HCT116 (cell line): ENCODE measurements at regions not wholly inside any gene's neighbourhood (a gene's known extent, or its start where the extent isn't known, plus 50 kb on each side); places are given as distances from the start of the nearest gene placed in this dataset.

Source experiments
- ATAC-seq: fragments of 200-7000 bp; cut with Tn5 transposase; 2 replicates; pipeline ENCODE4 v1.9.1; 2020; ENCODE audit warnings: mild to moderate bottlenecking, moderate library complexity
- BruUV-seq: library from RNA; stranded (reverse); fragments of 400-500 nt; replicated peaks from 2 replicates; lab custom pipeline; 2021; lab: Mats Ljungman, UMichigan
- CTCF ChIA-PET: fragments of 300-600 bp; sonication (Branson Sonifier 250); formaldehyde crosslinking; loops from one replicate; lab custom pipeline; 2021; ENCODE audit warnings: antibody characterized with exemption; lab: Charles Lee
- POLR2A ChIA-PET: fragments of 300-600, 350-600 bp; sonication (Branson Sonifier 250); formaldehyde crosslinking; loops from one replicate; lab custom pipeline; 2021; ENCODE audit warnings: antibody characterized with exemption; lab: Charles Lee
- RAD21 ChIA-PET, 2 experiments: fragments of 300-600 bp; sonication (Branson Sonifier 250); formaldehyde crosslinking; loops; one replicate each; lab custom pipeline; 2023; ENCODE audit warnings: low total read pairs in 2 of 2; ENCODE audit not compliant: uncharacterized antibody in 2 of 2, unreplicated experiment in 2 of 2, low non-redundant PET in 1 of 2; lab: Charles Lee
- DNase-seq: peaks from one replicate; pipeline ENCODE4 v3.0.0-alpha.2; 2010; ENCODE audit warnings: low read depth, low spot score
- H2AFZ ChIP-seq: fragments of 200-600 bp; shearing (Covaris generic), sonication (generic); 2 replicates; pipeline ENCODE4 v1.6.1; 2017; ENCODE audit warnings: low read depth, mixed run types, mixed read lengths, antibody characterized with exemption, low read length; ENCODE audit not compliant: poor library complexity, severe bottlenecking
- H3K27ac ChIP-seq: 2 replicates; pipeline ENCODE4 v1.5.1; 2012; ENCODE audit warnings: low read depth, low read length
- H3K27me3 ChIP-seq: fragments of 200-600 bp; sonication (generic); 2 replicates; pipeline ENCODE4 v1.6.1; 2016; ENCODE audit warnings: mixed run types, low read length, mixed read lengths; ENCODE audit not compliant: insufficient read depth
- H3K36me3 ChIP-seq, 2 experiments: fragments of 200-500 bp in 1 of 2; fragments of 200-600 bp in 1 of 2; sonication (Bioruptor generic) in 1 of 2; sonication (generic) in 1 of 2; 2 replicates each; pipeline versions ENCODE4 v1.5.1 to v1.6.1; 2014 to 2016; ENCODE audit warnings: low read length in 2 of 2, inconsistent platforms in 1 of 2, mixed read lengths in 1 of 2, mixed run types in 1 of 2; ENCODE audit not compliant: insufficient read depth in 2 of 2, control insufficient read depth in 1 of 2
- H3K4me1 ChIP-seq, 2 experiments: fragments of 200-600 bp in 1 of 2; sonication (generic) in 1 of 2; 2 replicates each; pipeline versions ENCODE4 v1.5.1 to v1.6.1; 2012 to 2017; ENCODE audit warnings: low read length in 2 of 2, inconsistent platforms in 1 of 2, mild to moderate bottlenecking in 1 of 2, mixed read lengths in 1 of 2, mixed run types in 1 of 2, moderate library complexity in 1 of 2; ENCODE audit not compliant: insufficient read depth in 2 of 2, control insufficient read depth in 1 of 2
- H3K4me2 ChIP-seq: fragments of 200-600 bp; sonication (generic); 2 replicates; pipeline ENCODE4 v1.6.1; 2017; ENCODE audit warnings: mixed run types, low read length, mixed read lengths
- H3K4me3 ChIP-seq, 2 experiments: fragments of 200-600 bp in 1 of 2; sonication (generic) in 1 of 2; replicated peaks in 1 of 2; 2 replicates each; pipeline ENCODE4 v1.5.1; 2011 to 2016; ENCODE audit warnings: low read length in 2 of 2, control low read depth in 1 of 2, low read depth in 1 of 2, mild to moderate bottlenecking in 1 of 2, mixed read lengths in 1 of 2, mixed run types in 1 of 2
- H3K79me2 ChIP-seq: fragments of 200-600 bp; sonication (generic); 2 replicates; pipeline ENCODE4 v1.6.1; 2017; ENCODE audit warnings: mild to moderate bottlenecking, mixed run types, low read length, moderate library complexity, mixed read lengths; ENCODE audit not compliant: insufficient read depth
- H3K9ac ChIP-seq: fragments of 200-600 bp; sonication (generic); 2 replicates; pipeline ENCODE4 v1.6.1; 2016; ENCODE audit warnings: low read length, mixed read lengths
- H3K9me2 ChIP-seq: fragments of 200-600 bp; sonication (generic), shearing (Covaris generic); 2 replicates; pipeline ENCODE4 v1.6.1; 2017; ENCODE audit warnings: mixed run types, mild to moderate bottlenecking, moderate library complexity; ENCODE audit not compliant: insufficient read depth
- H3K9me3 ChIP-seq, 2 experiments: fragments of 200-500 bp in 1 of 2; fragments of 200-600 bp in 1 of 2; sonication (Bioruptor generic) in 1 of 2; sonication (generic) in 1 of 2; 2 replicates each; pipeline ENCODE4 v1.6.1; 2014 to 2017; ENCODE audit warnings: low read length in 2 of 2, mixed read lengths in 2 of 2, inconsistent platforms in 1 of 2, low read depth in 1 of 2, mild to moderate bottlenecking in 1 of 2, mixed run types in 1 of 2, moderate library complexity in 1 of 2; ENCODE audit not compliant: control insufficient read depth in 1 of 2, insufficient read depth in 1 of 2
- H4K20me1 ChIP-seq: fragments of 200-600 bp; sonication (generic), shearing (Covaris generic); 2 replicates; pipeline ENCODE4 v1.6.1; 2017; ENCODE audit warnings: mixed run types, mild to moderate bottlenecking, moderate library complexity; ENCODE audit not compliant: insufficient read depth
- ATF3 ChIP-seq: IDR thresholded peaks from 2 replicates; pipeline ENCODE4 v1.6.1; 2012
- EGR1 ChIP-seq: IDR thresholded peaks from 2 replicates; pipeline ENCODE4 v1.6.1; 2012; ENCODE audit warnings: low read depth
- ELF1 ChIP-seq: IDR thresholded peaks from 2 replicates; pipeline ENCODE4 v1.6.1; 2012; ENCODE audit warnings: low read depth, borderline replicate concordance
- EZH2 ChIP-seq: fragments of 200-600 bp; sonication (generic); IDR thresholded peaks from 2 replicates; pipeline ENCODE4 v1.6.1; 2017; ENCODE audit warnings: antibody characterized with exemption, mixed run types
- FOSL1 ChIP-seq: IDR thresholded peaks from 2 replicates; pipeline ENCODE4 v1.6.1; 2012; ENCODE audit warnings: low read depth
- JUND ChIP-seq: IDR thresholded peaks from 2 replicates; pipeline ENCODE4 v1.6.1; 2012
- POLR2AphosphoS5 ChIP-seq: IDR thresholded peaks from 2 replicates; pipeline ENCODE4 v1.6.1; 2011; ENCODE audit warnings: mild to moderate bottlenecking, low read depth, low read length, moderate library complexity
- REST ChIP-seq: IDR thresholded peaks from 2 replicates; pipeline ENCODE4 v1.6.1; 2012; ENCODE audit warnings: low read depth
- SIN3A ChIP-seq: IDR thresholded peaks from 2 replicates; pipeline ENCODE4 v1.6.1; 2012; ENCODE audit warnings: low read depth
- SP1 ChIP-seq: IDR thresholded peaks from 2 replicates; pipeline ENCODE4 v1.6.1; 2012; ENCODE audit warnings: low read depth
- TCF7L2 ChIP-seq: IDR thresholded peaks from 2 replicates; pipeline ENCODE4 v1.7.0; 2011; ENCODE audit warnings: borderline replicate concordance, inconsistent platforms; ENCODE audit not compliant: insufficient read depth, insufficient read length; ENCODE audit errors: extremely low read depth
- ZBTB33 ChIP-seq: IDR thresholded peaks from 2 replicates; pipeline ENCODE4 v1.6.1; 2011; ENCODE audit warnings: mild to moderate bottlenecking, low read length, moderate library complexity; ENCODE audit not compliant: insufficient replicate concordance; ENCODE audit errors: extremely low read depth
- intact Hi-C: fragments of 100-400 bp; cut with micrococcal nuclease; formaldehyde crosslinking; loops from 2 replicates; pipeline ENCODE4 v1.10.0; 2022
- TF ChIP-seq, protein P1 (sequence below), 3 experiments: fragments of 200-600 bp in 1 of 3; sonication (generic) in 1 of 3; IDR thresholded peaks in 2 of 3; conservative IDR thresholded peaks in 1 of 3; 2 replicates each; pipeline ENCODE4 v1.5.1; 2012 to 2017; ENCODE audit warnings: low read depth in 2 of 3, low read length in 2 of 3, antibody characterized with exemption in 1 of 3, borderline replicate concordance in 1 of 3, control low read depth in 1 of 3, mild to moderate bottlenecking in 1 of 3, mixed read lengths in 1 of 3, mixed run types in 1 of 3, moderate library complexity in 1 of 3; ENCODE audit not compliant: insufficient read depth in 1 of 3
- TF ChIP-seq, protein P2 (sequence below): IDR thresholded peaks from 2 replicates; pipeline ENCODE4 v1.6.1; 2012

DNA sequence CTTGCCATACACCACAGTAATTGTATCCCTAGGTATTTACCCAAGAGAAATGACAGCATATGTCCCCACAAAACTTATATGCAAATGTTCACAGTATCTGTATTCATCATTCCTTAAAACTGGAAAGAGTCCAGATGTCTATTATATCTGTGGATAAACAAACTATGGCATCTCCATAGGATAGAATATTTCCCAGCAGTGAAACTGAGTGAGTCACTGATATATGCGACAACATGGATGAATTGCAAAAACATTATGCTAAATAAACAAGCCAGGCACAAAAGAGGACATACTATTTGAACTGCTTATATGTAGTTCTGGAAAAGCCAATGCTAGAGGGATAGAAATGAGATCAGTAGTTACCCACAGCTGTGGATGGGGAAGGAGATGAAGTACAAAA, 359.4 kb upstream of the DSEL start:
- Histone ChIP-seq H3K9ac (no peak overlapping the region), H3K4me1 (no peaks in the 10 kb centered on the region), H3K9me2 (no peaks in the 10 kb centered on the region), H3K79me2 (no peaks in the 10 kb centered on the region), H4K20me1 (no peaks in the 10 kb centered on the region; the same call in 1 of the 2 replicates), H3K4me2 (no peak overlapping the region), H3K4me3 (no peak overlapping the region), H3K36me3 (no peaks in the 10 kb centered on the region), H3K27me3 (no peaks in the 10 kb centered on the region), H3K9me3 (peaks cover 7 to 12% of the 10 kb centered on the region in 2 experiments; a peak in 3 of 4 replicates), H2AFZ (no peak overlapping the region), H3K27ac (no peak overlapping the region)
- ATAC-seq: no peak
- BruUV-seq: no TSS peak
- RAD21 ChIA-PET: no interaction called here
- POLR2A ChIA-PET: no interaction called here
- CTCF ChIA-PET: no interaction called here
- no peak for TF ChIP-seq EZH2
- TF ChIP-seq REST: no peak
- no peak for TF ChIP-seq ATF3
- no peak for TF ChIP-seq FOSL1
- TF ChIP-seq SIN3A: no peak
- TF ChIP-seq, protein P1, sequence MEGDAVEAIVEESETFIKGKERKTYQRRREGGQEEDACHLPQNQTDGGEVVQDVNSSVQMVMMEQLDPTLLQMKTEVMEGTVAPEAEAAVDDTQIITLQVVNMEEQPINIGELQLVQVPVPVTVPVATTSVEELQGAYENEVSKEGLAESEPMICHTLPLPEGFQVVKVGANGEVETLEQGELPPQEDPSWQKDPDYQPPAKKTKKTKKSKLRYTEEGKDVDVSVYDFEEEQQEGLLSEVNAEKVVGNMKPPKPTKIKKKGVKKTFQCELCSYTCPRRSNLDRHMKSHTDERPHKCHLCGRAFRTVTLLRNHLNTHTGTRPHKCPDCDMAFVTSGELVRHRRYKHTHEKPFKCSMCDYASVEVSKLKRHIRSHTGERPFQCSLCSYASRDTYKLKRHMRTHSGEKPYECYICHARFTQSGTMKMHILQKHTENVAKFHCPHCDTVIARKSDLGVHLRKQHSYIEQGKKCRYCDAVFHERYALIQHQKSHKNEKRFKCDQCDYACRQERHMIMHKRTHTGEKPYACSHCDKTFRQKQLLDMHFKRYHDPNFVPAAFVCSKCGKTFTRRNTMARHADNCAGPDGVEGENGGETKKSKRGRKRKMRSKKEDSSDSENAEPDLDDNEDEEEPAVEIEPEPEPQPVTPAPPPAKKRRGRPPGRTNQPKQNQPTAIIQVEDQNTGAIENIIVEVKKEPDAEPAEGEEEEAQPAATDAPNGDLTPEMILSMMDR (IDR thresholded peaks at IDR 0.05 in 2 of 3, conservative IDR thresholded peaks at IDR 0.05 in 1 of 3; ENCODE audit: borderline replicate concordance in 1 of 3, insufficient read depth in 1 of 3, low read depth in 2 of 3, low read length in 2 of 3): no peak
- TF ChIP-seq SP1: no peak
- no peak for TF ChIP-seq POLR2AphosphoS5
- TF ChIP-seq ELF1: no peak
- TF ChIP-seq ZBTB33: no peak
- no peak for TF ChIP-seq JUND
- TF ChIP-seq, protein P2, sequence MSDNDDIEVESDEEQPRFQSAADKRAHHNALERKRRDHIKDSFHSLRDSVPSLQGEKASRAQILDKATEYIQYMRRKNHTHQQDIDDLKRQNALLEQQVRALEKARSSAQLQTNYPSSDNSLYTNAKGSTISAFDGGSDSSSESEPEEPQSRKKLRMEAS: no peak
- TF ChIP-seq EGR1: no peak
- TF ChIP-seq TCF7L2: no peak
- DNase-seq: no peak
- intact Hi-C loops: no loop called here
